GM12878 (cell line): ENCODE measurements at regions not wholly inside any gene's neighbourhood (a gene's known extent, or its start where the extent isn't known, plus 50 kb on each side); places are given as distances from the start of the nearest gene placed in this dataset.

Experiments
- ATAC-seq: fragments of 200-7000 bp; cut with Tn5 transposase; 3 replicates; pipeline ENCODE4 v1.9.1; 2020; ENCODE audit warnings: mild to moderate bottlenecking, moderate library complexity
- BruUV-seq: library from RNA; stranded (reverse); fragments of 400-500 nt; replicated peaks from 2 replicates; lab custom pipeline; 2021; lab: Mats Ljungman, UMichigan
- CTCF ChIA-PET: fragments of 300-600 bp; sonication (Branson Sonifier 250); formaldehyde crosslinking; extraction: SDS; loops from one replicate; lab custom pipeline; 2021; ENCODE audit warnings: inconsistent platforms; lab: Yijun Ruan, JAX
- POLR2A ChIA-PET: fragments of 350-600 bp; formaldehyde crosslinking; extraction: SDS; loops from one replicate; lab custom pipeline; 2021; ENCODE audit warnings: inconsistent platforms; lab: Charles Lee
- RAD21 ChIA-PET: fragments of 300-600 bp; sonication (Branson Sonifier 250); formaldehyde crosslinking; loops from one replicate; lab custom pipeline; 2023; ENCODE audit warnings: antibody characterized with exemption; ENCODE audit not compliant: unreplicated experiment; lab: Charles Lee
- SMC1A ChIA-PET: fragments of 300-600 bp; sonication (Branson Sonifier 250); formaldehyde crosslinking; loops from one replicate; lab custom pipeline; 2023; ENCODE audit not compliant: unreplicated experiment, uncharacterized antibody; lab: Charles Lee
- DNase-seq: peaks from one replicate; pipeline ENCODE4 v3.0.0-alpha.2; 2011; ENCODE audit warnings: low read depth, low spot score
- FAIRE-seq: peaks from 3 replicates; lab custom pipeline; 2011; peaks lifted over from hg19 to GRCh38; lab: Jason Lieb, UNC
- H2AFZ ChIP-seq: 2 replicates; pipeline ENCODE4 v1.6.0; 2011; ENCODE audit warnings: low read depth, low read length, control low read depth; ENCODE audit not compliant: control insufficient read depth
- H3K27ac ChIP-seq: 2 replicates; pipeline ENCODE4 v1.5.1; 2011; ENCODE audit warnings: control low read depth; ENCODE audit not compliant: control insufficient read depth, insufficient read depth
- H3K27me3 ChIP-seq, 2 experiments: replicated peaks in 1 of 2; 2 replicates each; pipeline versions ENCODE4 v1.6.0 to v1.6.1; 2011; ENCODE audit warnings: low read length in 1 of 2; ENCODE audit not compliant: control insufficient read depth in 2 of 2, insufficient read depth in 2 of 2
- H3K36me3 ChIP-seq, 2 experiments: 2 replicates each; pipeline ENCODE4 v1.5.1; 2011; ENCODE audit warnings: low read length in 1 of 2; ENCODE audit not compliant: control insufficient read depth in 2 of 2, insufficient read depth in 2 of 2
- H3K4me1 ChIP-seq: 2 replicates; pipeline ENCODE4 v1.6.1; 2011; ENCODE audit warnings: mild to moderate bottlenecking, low read length, moderate library complexity, mixed read lengths; ENCODE audit not compliant: control insufficient read depth, insufficient read depth
- H3K4me2 ChIP-seq: 2 replicates; pipeline ENCODE4 v1.6.0; 2011; ENCODE audit warnings: control low read depth; ENCODE audit not compliant: control insufficient read depth, insufficient read depth
- H3K4me3 ChIP-seq: fragments of 200-600 bp; sonication (generic); 2 replicates; pipeline ENCODE4 v1.5.1; 2016
- H3K79me2 ChIP-seq: 2 replicates; pipeline ENCODE4 v1.6.0; 2011; ENCODE audit warnings: low read length; ENCODE audit not compliant: control insufficient read depth, insufficient read depth
- H3K9ac ChIP-seq: 2 replicates; pipeline ENCODE4 v1.8.0; 2011; ENCODE audit warnings: low read length, control low read depth, mixed read lengths; ENCODE audit not compliant: control insufficient read depth, insufficient read depth
- H3K9me3 ChIP-seq: replicated peaks from 3 replicates; pipeline ENCODE4 v1.5.1; 2011; ENCODE audit warnings: mild to moderate bottlenecking, low read length; ENCODE audit not compliant: control insufficient read depth, insufficient read depth
- H4K20me1 ChIP-seq: 2 replicates; pipeline ENCODE4 v1.6.0; 2011; ENCODE audit not compliant: control insufficient read depth, insufficient read depth
- BHLHE40 ChIP-seq, 2 experiments: fragments of 450-650 bp in 1 of 2; IDR thresholded peaks; 2 replicates each; pipeline ENCODE4 v1.6.1; 2011 to 2017; ENCODE audit warnings: low read depth in 2 of 2, borderline replicate concordance in 1 of 2, improper control_type of control experiment in 1 of 2, low read length in 1 of 2, mild to moderate bottlenecking in 1 of 2
- CBFB ChIP-seq: IDR thresholded peaks from 2 replicates; pipeline ENCODE4 v1.6.1; 2016; ENCODE audit warnings: antibody characterized with exemption, low read depth
- CHD1 ChIP-seq: IDR thresholded peaks from 2 replicates; pipeline ENCODE4 v1.6.1; 2012; ENCODE audit warnings: low read depth, low read length, improper control_type of control experiment
- CHD4 ChIP-seq: fragments of 200-600 bp; sonication (generic); IDR thresholded peaks from 2 replicates; pipeline ENCODE4 v1.6.1; 2016; ENCODE audit warnings: mild to moderate bottlenecking
- HDAC6 ChIP-seq: fragments of 200-600 bp; sonication (generic); IDR thresholded peaks from one replicate; pipeline ENCODE4 v1.8.0; 2017; ENCODE audit warnings: antibody characterized with exemption; ENCODE audit not compliant: unreplicated experiment
- JUNB ChIP-seq: IDR thresholded peaks from 2 replicates; pipeline ENCODE4 v1.6.1; 2016; ENCODE audit warnings: antibody characterized with exemption, mild to moderate bottlenecking
- KAT2A ChIP-seq: conservative IDR thresholded peaks from 2 replicates; pipeline ENCODE4 v1.6.1; 2011; ENCODE audit warnings: low read depth, low read length; ENCODE audit not compliant: control insufficient read depth
- MTA3 ChIP-seq: IDR thresholded peaks from 2 replicates; pipeline ENCODE4 v1.6.1; 2012; ENCODE audit warnings: low read length, inconsistent platforms, borderline replicate concordance
- MYB ChIP-seq: fragments of 150-350 bp; IDR thresholded peaks from 2 replicates; pipeline ENCODE4 v1.6.1; 2014; ENCODE audit warnings: mild to moderate bottlenecking, low read depth, low read length, borderline replicate concordance
- NR2C1 ChIP-seq: fragments of 450-650 bp; IDR thresholded peaks from 2 replicates; pipeline ENCODE4 v1.6.1; 2017; ENCODE audit warnings: antibody characterized with exemption, mild to moderate bottlenecking, moderate library complexity
- SMC3 ChIP-seq: IDR thresholded peaks from 2 replicates; pipeline ENCODE4 v1.6.1; 2011; ENCODE audit warnings: low read length, improper control_type of control experiment, borderline replicate concordance
- STAT1 ChIP-seq: fragments of 450-650 bp; conservative IDR thresholded peaks from 2 replicates; pipeline ENCODE4 v1.6.1; 2014; ENCODE audit warnings: antibody characterized with exemption, mild to moderate bottlenecking
- SUZ12 ChIP-seq: fragments of 200-600 bp; sonication (generic); IDR thresholded peaks from one replicate; pipeline ENCODE4 v1.6.1; 2018; ENCODE audit warnings: antibody characterized with exemption, mild to moderate bottlenecking; ENCODE audit not compliant: unreplicated experiment
- USF2 ChIP-seq: IDR thresholded peaks from 2 replicates; pipeline ENCODE4 v1.6.1; 2011; ENCODE audit warnings: low read depth, low read length, improper control_type of control experiment, borderline replicate concordance
- ZNF207 ChIP-seq: fragments of 450-650 bp; IDR thresholded peaks from 2 replicates; pipeline ENCODE4 v1.6.1; 2014; ENCODE audit warnings: antibody characterized with exemption, mild to moderate bottlenecking, borderline replicate concordance
- ZNF24 ChIP-seq: fragments of 450-650 bp; IDR thresholded peaks from 2 replicates; pipeline ENCODE4 v1.6.1; 2017; ENCODE audit warnings: antibody characterized with exemption, mild to moderate bottlenecking
- WGBS: methylation state at CpG from one replicate; pipeline ENCODE4 v1.1.6; 2016; ENCODE audit warnings: low lambda C conversion rate; ENCODE audit not compliant: insufficient replicate concordance, insufficient coverage; ENCODE audit errors: missing lambda C conversion rate; 5-methylcytosine and 5-hydroxymethylcytosine counted together
- in situ Hi-C: fragments of 300-500 bp; cut with MboI; formaldehyde crosslinking; loops from 9 replicates; pipeline ENCODE4 v1.14.3; 2018; ENCODE audit warnings: mixed read lengths
- intact Hi-C: fragments of 100-400 bp; cut with micrococcal nuclease; formaldehyde crosslinking; loops from one replicate; pipeline ENCODE4 v1.14.2; 2022; ENCODE audit not compliant: unreplicated experiment
- TF ChIP-seq, protein P1 (sequence below): fragments of 450-650 bp; IDR thresholded peaks from 2 replicates; pipeline ENCODE4 v1.6.1; 2017; ENCODE audit warnings: mild to moderate bottlenecking
- TF ChIP-seq, protein P2 (sequence below): fragments of 450-650 bp; formaldehyde crosslinking; IDR thresholded peaks from 2 replicates; pipeline ENCODE4 v1.4.0; 2020; ENCODE audit warnings: mild to moderate bottlenecking, moderate library complexity

DNA sequence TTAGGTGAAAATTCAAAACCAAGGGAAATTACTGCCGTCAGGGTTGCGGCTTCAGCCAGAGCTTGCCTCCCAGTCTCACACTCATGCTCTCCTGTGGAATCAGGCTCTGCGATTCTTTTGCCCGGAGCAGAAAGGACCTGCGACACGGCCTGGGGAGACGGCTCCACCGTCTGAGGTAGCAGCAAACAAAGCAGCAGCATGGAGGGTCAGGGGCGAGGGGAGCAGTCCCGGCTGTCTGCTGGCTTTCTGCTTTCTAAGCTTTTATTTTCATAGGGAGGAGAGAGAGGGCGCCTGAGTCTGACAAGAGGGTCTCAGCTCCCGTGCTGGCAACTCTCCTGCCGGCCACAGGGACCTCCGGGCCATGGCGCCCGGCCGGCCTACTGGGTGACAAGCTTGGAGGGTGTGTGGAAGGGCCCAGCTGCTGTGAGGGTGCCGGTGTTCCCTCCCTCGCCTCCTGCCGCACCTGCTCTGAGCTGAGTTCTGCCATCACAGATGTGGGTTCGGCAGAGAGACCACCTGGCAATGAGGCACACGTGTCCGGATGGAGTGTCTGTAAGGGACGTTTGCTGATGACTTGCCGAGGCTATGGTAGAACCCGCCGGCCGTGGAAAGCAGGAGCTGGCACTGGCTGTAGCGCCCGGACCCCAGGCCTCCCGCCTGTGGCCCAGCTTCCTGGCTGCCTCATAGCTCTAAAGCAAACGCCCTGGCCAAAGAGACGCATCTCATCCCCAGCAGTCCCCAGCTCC is 66.2 kb upstream of the CTDP1 start:
- H3K9ac ChIP-seq = no peak overlapping the region
- H3K9me3 ChIP-seq = no peaks in the 10 kb centered on the region; the same call in 2 of the 3 replicates
- 66% methylated on average over 30 of the region's 33 CpGs for whole genome bisulfite sequencing
- no peak for ATAC-seq
- H3K4me2 ChIP-seq = no peak overlapping the region
- no peak overlapping the region for H2AFZ ChIP-seq
- ChIA-PET RAD21 (interaction anchor here (2.4 kb wide), 1 partner anchor 11 kb away, joined by 8 read pairs; no protein-coding TSS in a partner anchor), POLR2A (no interaction called here), SMC1A (no interaction called here), CTCF (interaction anchor here (0.8 kb wide), 1 partner anchor 29 kb away, joined by 3 read pairs; no protein-coding TSS in a partner anchor)
- in situ Hi-C loops = no loop called here
- H3K27ac ChIP-seq = no peak overlapping the region
- no peak for DNase-seq
- no peak for FAIRE-seq
- BruUV-seq = no TSS peak
- no peaks in the 10 kb centered on the region for H3K4me1 ChIP-seq
- intact Hi-C loops = no loop called here
- TF ChIP-seq, protein P1, sequence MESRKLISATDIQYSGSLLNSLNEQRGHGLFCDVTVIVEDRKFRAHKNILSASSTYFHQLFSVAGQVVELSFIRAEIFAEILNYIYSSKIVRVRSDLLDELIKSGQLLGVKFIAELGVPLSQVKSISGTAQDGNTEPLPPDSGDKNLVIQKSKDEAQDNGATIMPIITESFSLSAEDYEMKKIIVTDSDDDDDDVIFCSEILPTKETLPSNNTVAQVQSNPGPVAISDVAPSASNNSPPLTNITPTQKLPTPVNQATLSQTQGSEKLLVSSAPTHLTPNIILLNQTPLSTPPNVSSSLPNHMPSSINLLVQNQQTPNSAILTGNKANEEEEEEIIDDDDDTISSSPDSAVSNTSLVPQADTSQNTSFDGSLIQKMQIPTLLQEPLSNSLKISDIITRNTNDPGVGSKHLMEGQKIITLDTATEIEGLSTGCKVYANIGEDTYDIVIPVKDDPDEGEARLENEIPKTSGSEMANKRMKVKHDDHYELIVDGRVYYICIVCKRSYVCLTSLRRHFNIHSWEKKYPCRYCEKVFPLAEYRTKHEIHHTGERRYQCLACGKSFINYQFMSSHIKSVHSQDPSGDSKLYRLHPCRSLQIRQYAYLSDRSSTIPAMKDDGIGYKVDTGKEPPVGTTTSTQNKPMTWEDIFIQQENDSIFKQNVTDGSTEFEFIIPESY = no peak
- TF ChIP-seq CHD1 (no peak), HDAC6 (no peak), STAT1 (no peak), CBFB (no peak), CHD4 (no peak), JUNB (no peak), MYB (no peak), MTA3 (no peak), KAT2A (no peak), NR2C1 (no peak), SMC3 (no peak), SUZ12 (no peak), ZNF24 (no peak), ZNF207 (no peak), USF2 (no peak), BHLHE40 (IDR thresholded peaks at IDR 0.05; ENCODE audit: borderline replicate concordance in 1 of 2, low read depth in 2 of 2, low read length in 1 of 2) (no peak)
- TF ChIP-seq, protein P2, sequence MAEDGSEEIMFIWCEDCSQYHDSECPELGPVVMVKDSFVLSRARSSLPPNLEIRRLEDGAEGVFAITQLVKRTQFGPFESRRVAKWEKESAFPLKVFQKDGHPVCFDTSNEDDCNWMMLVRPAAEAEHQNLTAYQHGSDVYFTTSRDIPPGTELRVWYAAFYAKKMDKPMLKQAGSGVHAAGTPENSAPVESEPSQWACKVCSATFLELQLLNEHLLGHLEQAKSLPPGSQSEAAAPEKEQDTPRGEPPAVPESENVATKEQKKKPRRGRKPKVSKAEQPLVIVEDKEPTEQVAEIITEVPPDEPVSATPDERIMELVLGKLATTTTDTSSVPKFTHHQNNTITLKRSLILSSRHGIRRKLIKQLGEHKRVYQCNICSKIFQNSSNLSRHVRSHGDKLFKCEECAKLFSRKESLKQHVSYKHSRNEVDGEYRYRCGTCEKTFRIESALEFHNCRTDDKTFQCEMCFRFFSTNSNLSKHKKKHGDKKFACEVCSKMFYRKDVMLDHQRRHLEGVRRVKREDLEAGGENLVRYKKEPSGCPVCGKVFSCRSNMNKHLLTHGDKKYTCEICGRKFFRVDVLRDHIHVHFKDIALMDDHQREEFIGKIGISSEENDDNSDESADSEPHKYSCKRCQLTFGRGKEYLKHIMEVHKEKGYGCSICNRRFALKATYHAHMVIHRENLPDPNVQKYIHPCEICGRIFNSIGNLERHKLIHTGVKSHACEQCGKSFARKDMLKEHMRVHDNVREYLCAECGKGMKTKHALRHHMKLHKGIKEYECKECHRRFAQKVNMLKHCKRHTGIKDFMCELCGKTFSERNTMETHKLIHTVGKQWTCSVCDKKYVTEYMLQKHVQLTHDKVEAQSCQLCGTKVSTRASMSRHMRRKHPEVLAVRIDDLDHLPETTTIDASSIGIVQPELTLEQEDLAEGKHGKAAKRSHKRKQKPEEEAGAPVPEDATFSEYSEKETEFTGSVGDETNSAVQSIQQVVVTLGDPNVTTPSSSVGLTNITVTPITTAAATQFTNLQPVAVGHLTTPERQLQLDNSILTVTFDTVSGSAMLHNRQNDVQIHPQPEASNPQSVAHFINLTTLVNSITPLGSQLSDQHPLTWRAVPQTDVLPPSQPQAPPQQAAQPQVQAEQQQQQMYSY (CRISPR knock-in tag) = no peak
- H3K27me3 ChIP-seq = no peaks in the 10 kb centered on the region; a peak in 1 of 4 replicates
- no peak overlapping the region for H3K4me3 ChIP-seq
- H3K79me2 ChIP-seq = no peaks in the 10 kb centered on the region
- H4K20me1 ChIP-seq = no peaks in the 10 kb centered on the region
- no peaks in the 10 kb centered on the region for H3K36me3 ChIP-seq
